ENCODE measurements at regions not wholly inside any gene's neighbourhood (a gene's known extent, or its start where the extent isn't known, plus 50 kb on each side); places are given as distances from the start of the nearest gene placed in this dataset.

DNA sequence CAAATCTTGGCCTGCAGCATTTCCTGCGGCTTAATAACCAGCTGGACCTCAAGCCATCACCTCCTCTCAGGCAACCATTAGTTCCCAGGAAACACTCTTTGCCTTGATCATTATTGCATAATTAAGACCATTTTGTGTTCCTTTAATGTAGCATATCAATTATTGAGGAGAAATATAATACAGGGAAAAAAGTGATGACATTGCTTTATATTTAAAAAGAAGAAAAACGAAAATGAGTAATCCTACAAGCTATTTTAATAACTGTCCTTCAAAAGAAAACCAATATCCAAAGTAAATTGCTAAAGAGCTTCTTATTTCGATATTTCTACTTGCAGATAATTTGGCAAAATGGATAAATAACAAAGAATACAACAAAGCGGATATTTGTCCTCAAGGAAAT lies 1084.7 kb downstream of the EFNB2 start:
- TF ChIP-seq, protein P1, sequence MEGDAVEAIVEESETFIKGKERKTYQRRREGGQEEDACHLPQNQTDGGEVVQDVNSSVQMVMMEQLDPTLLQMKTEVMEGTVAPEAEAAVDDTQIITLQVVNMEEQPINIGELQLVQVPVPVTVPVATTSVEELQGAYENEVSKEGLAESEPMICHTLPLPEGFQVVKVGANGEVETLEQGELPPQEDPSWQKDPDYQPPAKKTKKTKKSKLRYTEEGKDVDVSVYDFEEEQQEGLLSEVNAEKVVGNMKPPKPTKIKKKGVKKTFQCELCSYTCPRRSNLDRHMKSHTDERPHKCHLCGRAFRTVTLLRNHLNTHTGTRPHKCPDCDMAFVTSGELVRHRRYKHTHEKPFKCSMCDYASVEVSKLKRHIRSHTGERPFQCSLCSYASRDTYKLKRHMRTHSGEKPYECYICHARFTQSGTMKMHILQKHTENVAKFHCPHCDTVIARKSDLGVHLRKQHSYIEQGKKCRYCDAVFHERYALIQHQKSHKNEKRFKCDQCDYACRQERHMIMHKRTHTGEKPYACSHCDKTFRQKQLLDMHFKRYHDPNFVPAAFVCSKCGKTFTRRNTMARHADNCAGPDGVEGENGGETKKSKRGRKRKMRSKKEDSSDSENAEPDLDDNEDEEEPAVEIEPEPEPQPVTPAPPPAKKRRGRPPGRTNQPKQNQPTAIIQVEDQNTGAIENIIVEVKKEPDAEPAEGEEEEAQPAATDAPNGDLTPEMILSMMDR (IDR thresholded peaks at IDR 0.05) = no peak
- TF ChIP-seq POLR2A (IDR thresholded peaks at IDR 0.05) = no peak
